PC-3 (cell line): ENCODE measurements at regions not wholly inside any gene's neighbourhood (a gene's known extent, or its start where the extent isn't known, plus 50 kb on each side); places are given as distances from the start of the nearest gene placed in this dataset.

Experiments used
- ATAC-seq: fragments of 200-7000 bp; cut with Tn5 transposase; 2 replicates; pipeline ENCODE4 v1.9.1; 2020; ENCODE audit warnings: mild to moderate bottlenecking, moderate library complexity
- BruUV-seq: library from RNA; stranded (reverse); fragments of 400-500 nt; replicated peaks from 2 replicates; lab custom pipeline; 2021; lab: Mats Ljungman, UMichigan
- CTCF ChIA-PET: fragments of 300-600 bp; sonication (Branson Sonifier 250); formaldehyde crosslinking; loops from one replicate; lab custom pipeline; 2022; ENCODE audit warnings: antibody characterized with exemption; lab: Charles Lee
- POLR2A ChIA-PET: fragments of 300-600 bp; sonication (Branson Sonifier 250); formaldehyde crosslinking; loops from one replicate; lab custom pipeline; 2022; ENCODE audit warnings: antibody characterized with exemption; ENCODE audit not compliant: unreplicated experiment; lab: Charles Lee
- DNase-seq: peaks from one replicate; pipeline ENCODE4 v3.0.0-alpha.2; 2015
- H2AFZ ChIP-seq: fragments of 300-600 bp; sonication (generic); 2 replicates; pipeline ENCODE4 v1.6.0; 2016; ENCODE audit warnings: antibody characterized with exemption, low read length
- H3F3A ChIP-seq: fragments of 300-600 bp; sonication (generic); one replicate; pipeline ENCODE4 v1.6.0; 2017; ENCODE audit warnings: antibody characterized with exemption, low read length, control low read depth, mild to moderate bottlenecking; ENCODE audit not compliant: unreplicated experiment
- H3K27ac ChIP-seq: fragments of 300-600 bp; sonication (generic); 2 replicates; pipeline ENCODE4 v1.5.1; 2016; ENCODE audit warnings: mild to moderate bottlenecking, low read length
- H3K27me3 ChIP-seq: fragments of 300-600 bp; sonication (generic); 2 replicates; pipeline ENCODE4 v1.6.1; 2016; ENCODE audit warnings: low read length, mixed read lengths
- H3K36me3 ChIP-seq: fragments of 300-600 bp; sonication (generic); 2 replicates; pipeline ENCODE4 v1.6.1; 2016; ENCODE audit warnings: low read depth, mixed run types, low read length, mixed read lengths
- H3K4me1 ChIP-seq: fragments of 300-600 bp; sonication (generic); 2 replicates; pipeline ENCODE4 v1.5.1; 2016; ENCODE audit warnings: low read length; ENCODE audit not compliant: insufficient read depth
- H3K4me2 ChIP-seq: fragments of 300-600 bp; sonication (generic); 2 replicates; pipeline ENCODE4 v1.6.0; 2016; ENCODE audit warnings: low read length
- H3K4me3 ChIP-seq: fragments of 300-600 bp; sonication (generic); 2 replicates; pipeline ENCODE4 v1.5.1; 2016; ENCODE audit warnings: mild to moderate bottlenecking, low read length, mixed read lengths
- H3K79me2 ChIP-seq: fragments of 300-600 bp; sonication (generic); 2 replicates; pipeline ENCODE4 v1.6.1; 2017; ENCODE audit warnings: low read length, mixed read lengths
- H3K9ac ChIP-seq: fragments of 300-600 bp; sonication (generic); 2 replicates; pipeline ENCODE4 v1.6.0; 2016; ENCODE audit warnings: mild to moderate bottlenecking, low read length
- H3K9me2 ChIP-seq: fragments of 300-600 bp; sonication (generic); replicated peaks from 2 replicates; pipeline ENCODE4 v1.6.1; 2016; ENCODE audit warnings: mixed run types, low read length, mixed read lengths
- H3K9me3 ChIP-seq: fragments of 300-600 bp; sonication (generic); 2 replicates; pipeline ENCODE4 v1.6.1; 2016; ENCODE audit warnings: low read length, mixed read lengths
- H4K20me1 ChIP-seq: fragments of 300-600 bp; sonication (generic); 2 replicates; pipeline ENCODE4 v1.6.1; 2016; ENCODE audit warnings: low read length, mixed read lengths
- CTCF ChIP-seq: fragments of 300-600 bp; sonication (generic); conservative IDR thresholded peaks from 2 replicates; pipeline ENCODE4 v1.5.1; 2017; ENCODE audit warnings: antibody characterized with exemption, low read depth, mild to moderate bottlenecking, low read length
- EZH2 ChIP-seq: fragments of 300-600 bp; sonication (generic); IDR thresholded peaks from one replicate; pipeline ENCODE4 v1.6.1; 2017; ENCODE audit warnings: antibody characterized with exemption, mild to moderate bottlenecking, low read length; ENCODE audit not compliant: unreplicated experiment
- EZH2phosphoT487 ChIP-seq: fragments of 300-600 bp; sonication (generic); IDR thresholded peaks from 2 replicates; pipeline ENCODE4 v1.6.1; 2018; ENCODE audit warnings: mild to moderate bottlenecking, antibody characterized with exemption, low read length, borderline replicate concordance
- intact Hi-C: fragments of 100-400 bp; cut with micrococcal nuclease; formaldehyde crosslinking; loops from 2 replicates; pipeline ENCODE4 v1.9.0; 2023

- Histone ChIP-seq H3K27ac (no peak overlapping the region), H3K9me2 (no peaks in the 10 kb centered on the region), H3K4me3 (no peak overlapping the region), H4K20me1 (no peaks in the 10 kb centered on the region), H3K79me2 (no peaks in the 10 kb centered on the region), H3K9ac (no peak overlapping the region), H2AFZ (no peak overlapping the region), H3K4me1 (no peaks in the 10 kb centered on the region), H3K36me3 (no peaks in the 10 kb centered on the region), H3K27me3 (no peaks in the 10 kb centered on the region), H3F3A (no peaks in the 10 kb centered on the region), H3K9me3 (no peaks in the 10 kb centered on the region), H3K4me2 (no peak overlapping the region)
- ATAC-seq (no peak), DNase-seq (no peak)
- POLR2A ChIA-PET, result no interaction called here
- CTCF ChIA-PET, result no interaction called here
- TF ChIP-seq EZH2phosphoT487 (no peak), EZH2 (no peak), CTCF (no peak)
- intact Hi-C loops, result no loop called here
- BruUV-seq, result no TSS peak
These were observed 290.5 kb upstream of the MANEA start for GRCh38 chr6:95286874-95287273.

- H3K27me3 ChIP-seq, result no peaks in the 10 kb centered on the region
- no peak overlapping the region for H3K4me2 ChIP-seq
- ChIA-PET POLR2A (no interaction called here), CTCF (no interaction called here)
- H3K9me2 ChIP-seq, result no peaks in the 10 kb centered on the region
- H3F3A ChIP-seq, result no peaks in the 10 kb centered on the region
- no peak overlapping the region for H3K9ac ChIP-seq
- H3K27ac ChIP-seq, result no peak overlapping the region
- no peaks in the 10 kb centered on the region for H3K79me2 ChIP-seq
- no peaks in the 10 kb centered on the region for H3K9me3 ChIP-seq
- DNase-seq (no peak), ATAC-seq (no peak)
- no peak for TF ChIP-seq EZH2phosphoT487
- TF ChIP-seq EZH2, result no peak
- TF ChIP-seq CTCF, result no peak
- BruUV-seq, result no TSS peak
- no peaks in the 10 kb centered on the region for H3K4me1 ChIP-seq
- no peak overlapping the region for H2AFZ ChIP-seq
- intact Hi-C loops, result no loop called here
- H3K4me3 ChIP-seq, result no peak overlapping the region
- no peaks in the 10 kb centered on the region for H3K36me3 ChIP-seq
- no peaks in the 10 kb centered on the region for H4K20me1 ChIP-seq
These were observed 289.1 kb upstream of the MANEA start for GRCh38 chr6:95288251-95288650.

GRCh38 chr6:95292011-95292410 is 285.3 kb upstream of the MANEA start:
- Histone ChIP-seq H3F3A (no peaks in the 10 kb centered on the region), H3K36me3 (no peaks in the 10 kb centered on the region), H3K27me3 (no peaks in the 10 kb centered on the region), H3K9me2 (no peaks in the 10 kb centered on the region), H3K79me2 (no peaks in the 10 kb centered on the region), H3K27ac (no peak overlapping the region), H3K4me1 (no peaks in the 10 kb centered on the region), H3K4me2 (no peak overlapping the region), H3K9ac (no peak overlapping the region), H3K9me3 (no peaks in the 10 kb centered on the region), H4K20me1 (no peaks in the 10 kb centered on the region), H2AFZ (no peak overlapping the region), H3K4me3 (no peak overlapping the region)
- DNase-seq (no peak), ATAC-seq (no peak)
- intact Hi-C loops, result no loop called here
- TF ChIP-seq EZH2phosphoT487 (no peak), CTCF (no peak), EZH2 (no peak)
- ChIA-PET POLR2A (no interaction called here), CTCF (no interaction called here)
- BruUV-seq, result no TSS peak
